Hindlimb muscle (tissue), 1 donor: ENCODE measurements at regions not wholly inside any gene's neighbourhood (a gene's known extent, or its start where the extent isn't known, plus 50 kb on each side); places are given as distances from the start of the nearest gene placed in this dataset.
"Not testable (repeated sequence)": the region's sequence is repeated elsewhere in the genome, so short reads cannot be mapped to it uniquely, and the experiment has no call there.

ENCODE experiments used
- DNase-seq: peaks from one replicate; pipeline ENCODE4 v3.0.0-alpha.2; 2013

DNA sequence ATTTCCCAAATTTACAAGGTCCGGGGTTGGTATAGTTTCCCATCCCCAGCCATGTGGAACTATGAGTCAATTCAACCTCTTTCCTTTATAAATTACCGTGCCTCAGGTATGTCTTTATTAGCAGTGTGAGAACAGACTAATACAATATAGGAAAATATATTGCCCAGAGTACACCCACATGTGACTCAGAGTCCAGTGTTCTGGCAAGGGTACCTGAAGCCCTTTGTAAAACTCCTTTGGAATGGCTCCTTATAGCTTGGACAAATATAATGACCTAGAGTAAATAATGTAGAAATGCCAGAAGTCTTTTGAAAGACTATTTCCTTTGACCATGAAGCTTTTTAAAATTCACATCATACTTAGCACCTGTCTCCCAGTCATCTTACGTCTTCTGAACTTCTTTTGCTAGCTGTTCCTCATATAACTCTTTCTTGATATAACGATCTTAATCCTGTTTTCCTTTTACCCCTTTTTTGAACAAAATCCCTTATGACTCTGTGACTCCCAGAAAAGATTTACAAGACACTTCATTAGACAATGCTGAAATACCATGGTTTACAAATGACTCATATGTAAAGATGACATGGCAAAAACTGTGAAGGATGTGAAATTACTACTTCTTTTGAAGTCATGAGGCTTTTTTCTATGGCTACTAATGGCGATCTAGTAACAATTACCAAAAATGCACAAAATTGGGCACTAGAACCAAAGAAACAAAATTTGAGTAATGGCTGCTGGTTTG is 408.9 kb downstream of the NAP1L3 start:
- no peak for DNase-seq

DNA sequence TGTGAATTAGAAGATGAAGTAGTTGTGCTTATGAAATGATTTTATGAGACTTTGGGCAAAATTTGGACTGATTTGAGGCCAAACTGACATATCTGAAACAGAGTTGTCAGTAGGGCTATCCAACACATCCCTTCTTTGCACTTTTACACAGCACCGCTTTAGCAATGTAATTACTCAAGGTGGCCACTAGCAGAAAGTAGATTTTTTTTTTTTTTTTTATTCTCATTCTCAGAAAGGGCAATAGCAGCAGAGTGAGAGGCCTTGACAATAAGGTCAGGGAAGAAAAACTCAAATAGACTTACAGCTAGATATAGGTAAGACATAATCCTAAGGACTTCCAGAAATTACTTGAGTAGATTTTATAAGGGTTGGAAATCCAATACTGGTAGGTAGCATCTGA is 414.3 kb downstream of the NAP1L3 start:
- no peak for DNase-seq

DNA sequence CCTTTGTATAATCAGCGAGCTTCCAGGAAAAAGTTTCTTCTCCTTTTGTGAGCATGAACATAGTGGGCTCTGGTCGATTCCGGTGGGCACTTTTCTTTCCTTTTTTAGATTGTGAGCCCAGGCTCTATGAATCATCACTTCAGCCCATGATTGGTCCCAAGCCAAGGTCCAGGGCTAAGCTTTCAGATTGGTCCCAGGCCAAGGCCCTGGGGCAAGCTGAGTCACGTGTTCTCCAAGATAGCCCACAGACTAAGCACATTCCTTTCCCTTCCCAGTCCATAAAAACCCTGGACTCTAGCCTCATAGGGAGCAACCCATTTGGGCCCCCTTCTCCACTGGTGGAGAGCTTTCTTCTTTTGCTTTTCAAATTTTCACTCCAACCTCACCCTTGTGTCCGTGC is 430.5 kb downstream of the NAP1L3 start:
- no peak for DNase-seq

- not testable (repeated sequence) for DNase-seq
Measured at GRCh38 chrX:93235494-93236256, 437.7 kb downstream of the NAP1L3 start.

DNA sequence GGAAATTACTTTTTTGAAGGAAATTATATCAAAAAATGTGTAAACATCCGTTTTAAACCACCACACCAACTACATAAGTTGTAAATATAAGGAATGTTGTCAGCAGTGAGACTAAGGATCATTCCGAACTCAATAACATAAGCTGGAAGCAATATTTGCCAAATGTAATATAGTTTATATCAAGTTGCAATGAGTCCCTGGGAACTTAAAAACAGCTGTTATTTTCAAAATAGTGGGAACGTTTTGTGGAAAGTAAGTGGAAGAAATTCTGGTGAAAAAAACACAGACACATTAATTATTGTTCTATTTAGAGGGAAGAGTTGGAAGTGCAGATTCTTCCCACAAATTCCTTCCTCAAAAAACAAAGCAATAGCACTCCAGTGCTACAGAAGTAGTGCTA is 444.3 kb downstream of the NAP1L3 start:
- peak; percentile 6 for DNase-seq
